HG03457 (cell line): ENCODE measurements at regions not wholly inside any gene's neighbourhood (a gene's known extent, or its start where the extent isn't known, plus 50 kb on each side); places are given as distances from the start of the nearest gene placed in this dataset.

Experiments
- ATAC-seq: cut with Tn5 transposase; IDR thresholded peaks from one replicate; pipeline ENCODE4 v1.9.1; 2021; ENCODE audit warnings: moderate number of reproducible peaks; ENCODE audit not compliant: unreplicated experiment

DNA sequence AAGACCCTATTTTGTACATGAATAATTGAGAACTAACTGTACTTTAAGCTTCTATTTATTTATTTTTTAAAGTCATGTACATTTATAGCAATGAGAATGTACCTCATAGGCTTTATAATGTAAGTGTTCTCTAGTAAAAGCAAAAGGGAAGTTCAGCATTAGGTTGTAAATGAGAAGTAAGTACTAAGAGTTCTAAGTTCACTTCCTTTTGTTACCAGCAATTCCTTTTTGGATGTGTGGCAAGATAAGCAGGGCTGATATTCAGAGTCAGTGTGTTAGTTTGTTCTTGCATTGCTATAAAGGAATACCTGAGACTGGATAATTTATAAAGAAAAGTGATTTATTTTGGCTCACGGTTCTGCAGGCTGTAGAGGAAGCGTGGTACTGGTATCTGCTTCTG, 54.0 kb upstream of the CCN2 start:
- ATAC-seq: no peak

DNA sequence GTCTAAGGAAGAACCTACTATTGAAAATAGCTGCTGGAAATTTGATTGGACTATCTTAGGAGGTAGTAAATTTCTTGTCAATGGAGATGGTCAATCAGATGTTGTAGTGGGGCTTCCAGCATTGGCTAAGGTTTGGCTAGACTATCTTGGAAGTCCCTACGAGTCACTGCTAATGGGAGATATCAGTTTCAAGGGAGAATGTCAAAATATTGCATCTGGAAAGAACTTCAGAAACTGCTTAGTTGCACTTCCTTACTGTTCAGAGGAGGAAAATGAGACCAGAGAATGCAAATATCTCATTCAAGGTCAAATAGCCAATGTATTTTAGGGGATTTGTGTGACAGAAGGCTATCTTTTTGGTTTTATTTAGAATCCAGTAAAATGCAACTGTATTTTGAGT, 53.5 kb upstream of the CCN2 start:
- no peak for ATAC-seq

DNA sequence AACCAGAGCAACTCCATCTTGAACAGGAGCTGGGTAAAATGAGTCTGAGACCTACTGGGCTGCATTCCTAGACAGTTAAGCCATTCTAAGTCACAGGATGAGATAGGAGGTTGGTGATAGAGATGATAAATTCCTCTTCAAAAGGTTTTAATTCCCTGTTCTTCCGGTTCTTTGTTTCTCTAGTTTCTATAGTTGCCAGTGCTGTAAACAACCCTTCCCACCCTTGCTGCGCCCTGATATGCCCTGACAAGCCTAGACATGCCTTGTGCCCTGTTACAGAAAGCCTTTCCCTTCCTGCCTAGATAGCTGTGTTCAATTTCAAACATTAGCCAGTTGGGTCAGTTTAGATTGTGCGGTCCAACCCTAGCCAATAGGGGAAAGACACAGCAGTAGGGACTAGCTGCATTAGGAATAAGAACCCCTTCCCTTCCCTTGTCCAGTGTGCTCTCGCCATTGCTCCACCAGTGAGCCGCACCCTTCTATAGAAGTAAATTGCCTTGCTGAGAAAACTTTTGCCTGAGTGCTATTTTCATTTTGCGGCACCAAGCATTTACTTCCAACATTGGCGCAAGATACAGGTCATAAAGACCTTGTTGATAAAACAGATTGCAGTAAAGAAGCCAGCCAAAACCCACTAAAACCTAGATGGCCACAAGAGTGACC, 52.5 kb upstream of the CCN2 start:
- no peak for ATAC-seq
